MCF 10A (cell line): ENCODE measurements at regions not wholly inside any gene's neighbourhood (a gene's known extent, or its start where the extent isn't known, plus 50 kb on each side); places are given as distances from the start of the nearest gene placed in this dataset.

Experiments used
- BruUV-seq: library from RNA; stranded (reverse); fragments of 400-500 nt; replicated peaks from 2 replicates; lab custom pipeline; 2021; lab: Mats Ljungman, UMichigan
- CTCF ChIA-PET: fragments of 300-600 bp; sonication (Branson Sonifier 250); formaldehyde crosslinking; extraction: SDS; loops from one replicate; lab custom pipeline; 2021; ENCODE audit warnings: antibody characterized with exemption, inconsistent platforms; lab: Yijun Ruan, JAX
- POLR2A ChIA-PET: fragments of 300-600, 350-650 bp; sonication (Branson Sonifier 250); formaldehyde crosslinking; extraction: SDS; loops from one replicate; lab custom pipeline; 2020; ENCODE audit warnings: antibody characterized with exemption, inconsistent platforms; lab: Yijun Ruan, JAX
- DNase-seq: peaks from one replicate; pipeline ENCODE4 v3.0.0-alpha.2; 2018; ENCODE audit not compliant: unreplicated experiment
- H3K27ac Mint-ChIP-seq: one replicate; pipeline ENCODE4 v1.8.0; 2022; ENCODE audit warnings: mild to moderate bottlenecking, low read depth, mixed read lengths; ENCODE audit not compliant: unreplicated experiment
- H3K27me3 Mint-ChIP-seq: one replicate; pipeline ENCODE4 v1.8.0; 2022; ENCODE audit warnings: mixed read lengths; ENCODE audit not compliant: insufficient read depth, unreplicated experiment
- H3K36me3 Mint-ChIP-seq: one replicate; pipeline ENCODE4 v1.8.0; 2022; ENCODE audit warnings: mild to moderate bottlenecking, moderate library complexity, mixed read lengths; ENCODE audit not compliant: insufficient read depth, unreplicated experiment
- H3K4me1 Mint-ChIP-seq: one replicate; pipeline ENCODE4 v1.8.0; 2022; ENCODE audit warnings: mixed read lengths; ENCODE audit not compliant: insufficient read depth, unreplicated experiment
- H3K4me3 Mint-ChIP-seq: one replicate; pipeline ENCODE4 v1.8.0; 2022; ENCODE audit warnings: mild to moderate bottlenecking, moderate library complexity, mixed read lengths; ENCODE audit not compliant: unreplicated experiment
- H3K9me3 Mint-ChIP-seq: one replicate; pipeline ENCODE4 v1.8.0; 2022; ENCODE audit warnings: mixed read lengths; ENCODE audit not compliant: unreplicated experiment
- CTCF ChIP-seq: fragments of 200-600 bp; IDR thresholded peaks from one replicate; pipeline ENCODE4 v1.8.0; 2022; ENCODE audit warnings: antibody characterized with exemption, mild to moderate bottlenecking; ENCODE audit not compliant: unreplicated experiment
- intact Hi-C: fragments of 100-400 bp; cut with micrococcal nuclease; formaldehyde crosslinking; loops from 2 replicates; pipeline ENCODE4 v1.14.1; 2022

- ChIA-PET CTCF (no interaction called here), POLR2A (no interaction called here)
- Mint-ChIP-seq H3K27ac (no peak overlapping the region), H3K4me3 (no peak overlapping the region), H3K36me3 (no peaks in the 10 kb centered on the region), H3K9me3 (no peaks in the 10 kb centered on the region), H3K27me3 (no peaks in the 10 kb centered on the region), H3K4me1 (peaks cover 10% of the 10 kb centered on the region)
- no TSS peak for BruUV-seq
- TF ChIP-seq CTCF = no peak
- DNase-seq = no peak
- intact Hi-C loops = no loop called here
These were observed 232.1 kb downstream of the TMX3 start for GRCh38 chr18:68482815-68483214.

GRCh38 chr18:68480196-68480595, 234.7 kb downstream of the TMX3 start:
- Mint-ChIP-seq H3K9me3 (no peaks in the 10 kb centered on the region), H3K36me3 (no peaks in the 10 kb centered on the region), H3K27me3 (no peaks in the 10 kb centered on the region), H3K4me3 (no peak overlapping the region), H3K27ac (no peak overlapping the region), H3K4me1 (peaks cover 10% of the 10 kb centered on the region)
- CTCF ChIA-PET = no interaction called here
- POLR2A ChIA-PET = no interaction called here
- BruUV-seq = no TSS peak
- intact Hi-C loops = no loop called here
- DNase-seq = no peak
- TF ChIP-seq CTCF = no peak

- intact Hi-C loops = no loop called here
- no peak overlapping the region for H3K4me3 Mint-ChIP-seq
- ChIA-PET POLR2A (interaction anchor here (0.6 kb wide), 1 partner anchor 142 kb away, joined by 3 read pairs; no protein-coding TSS in a partner anchor), CTCF (interaction anchor here (0.6 kb wide), 1 partner anchor 323 kb away, joined by 4 read pairs; no protein-coding TSS in a partner anchor)
- DNase-seq = no peak
- H3K27me3 Mint-ChIP-seq = no peaks in the 10 kb centered on the region
- no peak for TF ChIP-seq CTCF
- peaks cover 4% of the 10 kb centered on the region for H3K4me1 Mint-ChIP-seq
- no TSS peak for BruUV-seq
- H3K27ac Mint-ChIP-seq = no peak overlapping the region
- no peaks in the 10 kb centered on the region for H3K36me3 Mint-ChIP-seq
- H3K9me3 Mint-ChIP-seq = no peaks in the 10 kb centered on the region
These were observed 236.7 kb downstream of the TMX3 start for GRCh38 chr18:68478246-68478645.

- intact Hi-C loops = no loop called here
- Mint-ChIP-seq H3K9me3 (no peaks in the 10 kb centered on the region), H3K36me3 (no peaks in the 10 kb centered on the region), H3K27me3 (no peaks in the 10 kb centered on the region), H3K4me3 (no peak overlapping the region), H3K27ac (no peak overlapping the region), H3K4me1 (peaks cover 4% of the 10 kb centered on the region)
- POLR2A ChIA-PET = no interaction called here
- no peak for DNase-seq
- TF ChIP-seq CTCF = no peak
- BruUV-seq = no TSS peak
- CTCF ChIA-PET = no interaction called here
These were observed 239.0 kb downstream of the TMX3 start for GRCh38 chr18:68475883-68476282.
